ENCODE measurements at regions not wholly inside any gene's neighbourhood (a gene's known extent, or its start where the extent isn't known, plus 50 kb on each side); places are given as distances from the start of the nearest gene placed in this dataset.

DNA sequence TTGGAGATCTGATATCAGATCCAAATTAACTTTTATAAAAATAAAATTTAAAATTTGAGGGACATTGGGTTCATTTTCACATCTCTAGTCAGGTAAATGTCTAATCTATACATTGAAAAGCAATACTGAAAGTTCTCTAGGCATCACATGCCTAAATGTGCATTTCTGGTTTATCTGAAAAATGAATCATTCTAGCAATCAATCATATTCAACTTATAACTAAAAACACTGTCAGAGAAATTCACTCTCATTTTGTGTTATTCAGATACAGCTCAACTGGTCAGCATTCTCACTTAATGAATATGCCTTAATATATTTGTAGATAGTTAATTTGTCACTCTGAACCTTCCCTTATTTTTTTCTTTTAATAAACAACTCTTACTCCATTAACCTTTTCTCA lies 243.2 kb downstream of the CASP12 start:
- TF ChIP-seq, protein P1, sequence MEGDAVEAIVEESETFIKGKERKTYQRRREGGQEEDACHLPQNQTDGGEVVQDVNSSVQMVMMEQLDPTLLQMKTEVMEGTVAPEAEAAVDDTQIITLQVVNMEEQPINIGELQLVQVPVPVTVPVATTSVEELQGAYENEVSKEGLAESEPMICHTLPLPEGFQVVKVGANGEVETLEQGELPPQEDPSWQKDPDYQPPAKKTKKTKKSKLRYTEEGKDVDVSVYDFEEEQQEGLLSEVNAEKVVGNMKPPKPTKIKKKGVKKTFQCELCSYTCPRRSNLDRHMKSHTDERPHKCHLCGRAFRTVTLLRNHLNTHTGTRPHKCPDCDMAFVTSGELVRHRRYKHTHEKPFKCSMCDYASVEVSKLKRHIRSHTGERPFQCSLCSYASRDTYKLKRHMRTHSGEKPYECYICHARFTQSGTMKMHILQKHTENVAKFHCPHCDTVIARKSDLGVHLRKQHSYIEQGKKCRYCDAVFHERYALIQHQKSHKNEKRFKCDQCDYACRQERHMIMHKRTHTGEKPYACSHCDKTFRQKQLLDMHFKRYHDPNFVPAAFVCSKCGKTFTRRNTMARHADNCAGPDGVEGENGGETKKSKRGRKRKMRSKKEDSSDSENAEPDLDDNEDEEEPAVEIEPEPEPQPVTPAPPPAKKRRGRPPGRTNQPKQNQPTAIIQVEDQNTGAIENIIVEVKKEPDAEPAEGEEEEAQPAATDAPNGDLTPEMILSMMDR (IDR thresholded peaks at IDR 0.05; ENCODE audit: low read depth, low read length): no peak
- TF ChIP-seq, protein P2, sequence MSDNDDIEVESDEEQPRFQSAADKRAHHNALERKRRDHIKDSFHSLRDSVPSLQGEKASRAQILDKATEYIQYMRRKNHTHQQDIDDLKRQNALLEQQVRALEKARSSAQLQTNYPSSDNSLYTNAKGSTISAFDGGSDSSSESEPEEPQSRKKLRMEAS (IDR thresholded peaks at IDR 0.05; ENCODE audit: low read depth, low read length): no peak
- TF ChIP-seq POLR2A (IDR thresholded peaks at IDR 0.05; ENCODE audit: extremely low read depth, insufficient read length) (no peak), MYC (IDR thresholded peaks at IDR 0.05; ENCODE audit: low read depth, low read length) (no peak)
